GM21526 (cell line): ENCODE measurements at regions not wholly inside any gene's neighbourhood (a gene's known extent, or its start where the extent isn't known, plus 50 kb on each side); places are given as distances from the start of the nearest gene placed in this dataset.

Experiments used
- ATAC-seq: cut with Tn5 transposase; IDR thresholded peaks from one replicate; pipeline ENCODE4 v1.9.1; 2021; ENCODE audit warnings: moderate library complexity; ENCODE audit not compliant: unreplicated experiment, low FRiP score

DNA sequence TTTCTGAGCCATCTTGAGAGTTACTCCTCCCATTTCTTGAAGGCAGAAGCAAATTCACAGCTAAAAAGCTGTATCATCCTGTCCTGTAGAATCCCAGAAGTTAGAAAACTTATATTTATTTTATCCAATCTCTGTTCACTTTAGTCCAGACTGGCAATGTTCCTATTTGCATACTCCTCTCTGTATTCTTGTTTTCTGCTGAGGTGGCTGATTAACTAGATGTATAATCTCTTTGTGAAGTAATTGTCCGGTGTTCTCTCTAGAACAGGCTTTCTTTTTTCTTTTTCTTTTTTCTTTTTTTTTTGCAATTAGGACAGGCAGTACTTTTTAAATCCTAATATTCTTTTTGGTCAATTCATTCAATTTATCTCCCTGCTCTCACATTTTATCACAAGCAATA lies 411.0 kb downstream of the KCNJ3 start:
- ATAC-seq, result no peak

DNA sequence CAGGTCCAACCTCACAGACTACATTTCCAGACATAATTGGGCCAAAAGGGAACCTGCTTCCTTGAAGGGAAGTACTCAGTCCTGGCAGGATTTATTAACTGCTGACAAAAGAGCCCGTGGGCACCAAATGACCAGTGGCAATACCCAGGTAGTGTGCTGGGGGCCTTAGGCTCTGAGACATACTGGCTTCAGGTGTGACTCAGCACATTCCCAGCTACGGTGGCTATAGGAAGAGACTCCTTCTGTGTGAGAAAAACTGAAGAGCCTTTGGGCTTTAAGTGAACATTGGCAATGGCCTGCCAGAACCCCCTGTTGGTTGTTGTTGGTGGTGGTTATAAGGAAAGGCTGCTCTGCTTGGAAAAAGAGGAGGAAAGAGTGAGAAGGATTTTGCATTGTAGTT lies 401.8 kb downstream of the KCNJ3 start:
- no peak for ATAC-seq

GRCh38 chr2:155099784-155100183 lies 401.3 kb downstream of the KCNJ3 start:
- ATAC-seq, result no peak

DNA sequence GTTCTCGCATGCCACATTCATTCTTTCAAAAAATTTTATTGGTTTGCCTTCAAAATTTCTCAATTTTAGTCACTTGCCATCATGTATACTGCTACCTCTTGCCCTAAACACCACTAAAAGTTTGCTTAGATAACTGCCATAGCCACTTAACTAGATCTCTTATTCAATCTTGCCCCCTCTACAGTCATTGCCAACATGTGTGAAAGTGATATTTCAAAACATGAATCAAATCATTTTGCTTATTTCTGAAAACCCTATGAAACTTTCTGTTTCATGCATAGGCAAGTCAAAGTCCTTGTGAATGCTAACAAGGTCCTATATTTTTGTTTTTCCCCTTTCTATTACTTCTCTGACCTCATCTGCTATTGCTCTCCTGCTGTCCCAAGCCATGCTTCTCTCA lies 397.1 kb downstream of the KCNJ3 start:
- no peak for ATAC-seq

GRCh38 chr2:155080373-155080772 lies 381.9 kb downstream of the KCNJ3 start:
- no peak for ATAC-seq

GRCh38 chr2:155070489-155070888 lies 372.0 kb downstream of the KCNJ3 start:
- ATAC-seq, result no peak

DNA sequence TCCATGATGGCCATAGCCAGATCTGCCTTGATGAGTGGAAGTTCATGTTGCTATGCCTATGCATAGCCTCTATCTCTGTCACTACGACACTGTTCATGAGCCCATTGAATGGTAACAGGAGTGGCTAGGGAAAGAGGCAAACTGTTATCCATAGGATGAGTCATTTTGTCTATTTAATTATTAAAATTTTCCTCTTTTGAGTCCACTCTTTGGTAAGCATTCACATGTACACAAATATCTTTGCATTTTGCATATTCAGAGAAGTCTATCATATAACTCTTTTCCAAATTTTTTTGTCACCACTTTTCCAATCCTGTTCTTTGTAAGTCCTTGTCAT lies 364.4 kb downstream of the KCNJ3 start:
- no peak for ATAC-seq

DNA sequence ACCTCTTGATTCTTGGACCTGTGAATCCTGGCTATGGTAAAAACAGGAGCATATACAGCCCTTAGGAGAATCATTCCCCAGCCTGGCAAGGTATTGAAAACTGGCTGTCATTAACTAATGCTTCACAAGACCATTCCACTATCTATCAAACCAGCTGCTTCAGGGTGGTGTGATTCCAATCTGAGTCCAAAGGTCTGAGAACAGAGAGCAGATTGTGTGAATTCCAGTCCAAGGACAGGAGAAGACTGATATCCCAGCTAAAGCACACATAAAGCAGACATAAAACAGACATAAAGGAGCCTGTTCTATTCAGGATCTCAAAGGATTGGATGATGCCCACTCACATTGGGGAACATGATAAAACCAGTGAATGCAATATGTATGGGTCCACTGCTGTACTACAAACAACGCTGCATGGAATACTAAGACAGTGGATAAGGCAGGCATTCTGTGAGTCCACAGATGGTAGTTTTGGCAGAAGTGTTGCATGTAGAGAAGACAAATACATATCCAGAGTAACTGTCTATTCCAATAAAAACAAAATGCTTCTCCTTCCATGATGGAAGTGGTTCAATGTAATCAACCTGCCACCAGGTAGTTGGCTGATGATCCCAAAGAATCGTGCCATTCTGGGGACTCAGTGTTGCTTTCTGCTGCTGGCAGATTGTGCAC lies 363.9 kb downstream of the KCNJ3 start:
- ATAC-seq, result no peak

DNA sequence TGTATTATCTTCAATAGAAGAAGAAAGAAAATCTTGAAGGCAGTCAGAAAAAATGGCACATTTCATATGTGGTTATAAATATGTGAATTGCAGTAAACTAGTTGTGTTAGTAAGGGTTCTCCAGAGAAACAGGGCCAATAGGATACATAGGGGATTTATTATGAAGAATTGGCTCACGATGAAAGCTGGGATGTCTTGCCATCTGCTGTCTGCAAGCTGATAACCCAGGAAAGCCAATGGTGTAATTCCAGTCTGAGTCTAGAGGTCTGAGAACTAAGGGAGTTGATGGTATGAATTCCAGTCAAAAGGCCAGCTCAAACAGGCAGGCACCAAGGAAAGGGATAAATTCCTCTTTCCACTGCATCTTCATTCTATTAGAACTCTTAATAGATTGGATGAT lies 362.4 kb downstream of the KCNJ3 start:
- ATAC-seq, result no peak

- ATAC-seq, result no peak
These were observed 356.2 kb downstream of the KCNJ3 start for GRCh38 chr2:155054712-155055111.

DNA sequence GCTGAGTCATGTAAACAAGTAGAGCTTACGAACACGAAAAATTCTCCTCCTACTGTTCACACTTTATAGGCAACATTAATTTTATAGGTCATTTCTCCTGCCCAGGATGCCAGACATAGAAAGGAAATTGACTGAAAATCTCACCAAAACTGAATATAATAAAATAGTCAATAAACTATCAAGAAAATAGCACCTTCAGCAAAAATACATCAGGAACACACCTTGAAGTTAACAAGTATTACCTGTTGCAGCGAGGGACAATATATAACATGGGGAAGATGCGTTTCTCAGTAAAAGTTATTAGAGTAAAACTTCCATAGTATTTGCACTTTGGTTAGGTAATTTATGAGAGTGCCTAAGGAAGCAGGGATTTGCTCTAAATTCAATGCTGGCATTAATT lies 344.6 kb downstream of the KCNJ3 start:
- ATAC-seq, result no peak

GRCh38 chr2:155035308-155035707 lies 336.8 kb downstream of the KCNJ3 start:
- ATAC-seq, result no peak

GRCh38 chr2:155033652-155034051 lies 335.2 kb downstream of the KCNJ3 start:
- ATAC-seq, result no peak

GRCh38 chr2:155030296-155030695 lies 331.8 kb downstream of the KCNJ3 start:
- no peak for ATAC-seq

DNA sequence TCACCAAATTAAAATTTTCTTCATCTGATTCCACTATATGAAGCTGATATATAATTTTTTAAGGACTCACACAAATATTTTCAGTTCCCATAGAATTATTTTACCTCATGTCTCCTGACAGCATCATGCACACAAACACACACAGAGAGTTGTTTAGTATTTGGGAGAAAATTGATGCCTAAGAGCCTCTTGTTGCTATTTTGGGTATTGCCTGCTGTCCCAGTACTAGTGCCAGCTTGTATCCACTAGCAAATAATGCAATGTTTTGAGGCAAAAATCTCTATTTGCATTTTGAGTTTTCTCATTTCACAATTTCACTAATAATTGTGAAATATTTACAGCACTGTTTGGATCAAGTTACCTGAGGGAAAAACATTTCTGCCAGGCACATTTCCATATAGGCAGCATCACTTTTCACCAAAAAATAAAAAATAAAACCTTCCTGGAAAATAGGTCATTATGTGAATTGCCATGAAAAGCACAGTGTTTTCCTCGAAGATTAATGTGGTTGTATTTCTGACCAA lies 328.2 kb downstream of the KCNJ3 start:
- no peak for ATAC-seq

GRCh38 chr2:155023674-155024073 lies 325.2 kb downstream of the KCNJ3 start:
- no peak for ATAC-seq

GRCh38 chr2:155022531-155022930 lies 324.0 kb downstream of the KCNJ3 start:
- no peak for ATAC-seq

GRCh38 chr2:155021618-155022017 lies 323.1 kb downstream of the KCNJ3 start:
- no peak for ATAC-seq

- ATAC-seq, result no peak
These were observed 321.8 kb downstream of the KCNJ3 start for GRCh38 chr2:155020246-155020645.

DNA sequence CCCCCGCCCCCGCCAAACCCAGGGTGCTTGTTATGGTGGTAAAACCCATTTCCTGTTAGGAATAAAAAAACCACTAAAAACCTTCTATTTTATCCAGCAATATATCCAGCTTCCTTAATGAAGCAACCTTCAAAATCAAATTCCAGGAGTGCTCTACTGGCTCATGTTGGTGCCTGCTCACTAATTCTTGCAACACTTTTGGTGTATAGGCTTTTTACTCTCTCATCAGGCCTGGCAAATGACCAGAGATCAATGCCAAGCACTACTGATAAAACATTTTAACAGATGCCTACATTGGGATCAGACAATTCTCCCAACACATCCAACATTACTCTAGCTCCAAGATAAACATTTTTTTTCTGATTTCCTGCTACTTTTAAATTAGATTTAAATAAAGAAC lies 312.4 kb downstream of the KCNJ3 start:
- ATAC-seq, result no peak

DNA sequence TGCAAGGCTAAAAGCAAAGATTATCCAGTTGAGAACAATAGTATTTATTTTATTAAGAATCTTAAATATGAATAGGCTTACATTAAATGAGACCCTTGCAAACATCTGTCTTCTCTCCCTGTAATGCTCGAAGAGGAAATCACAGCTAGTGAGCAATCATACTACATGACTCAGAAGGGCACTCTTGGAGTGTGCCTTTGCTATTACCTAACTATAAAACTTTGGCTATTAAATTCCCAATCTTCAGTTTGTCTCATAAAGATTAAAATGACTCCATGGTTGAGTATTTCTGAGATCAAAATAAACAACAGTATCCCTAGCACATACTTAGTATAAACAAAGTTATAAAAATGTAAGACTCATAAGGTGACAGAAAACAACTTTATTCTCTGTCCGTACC lies 296.9 kb downstream of the KCNJ3 start:
- ATAC-seq, result no peak

- ATAC-seq, result no peak
These were observed 294.3 kb downstream of the KCNJ3 start for GRCh38 chr2:154992826-154993225.

DNA sequence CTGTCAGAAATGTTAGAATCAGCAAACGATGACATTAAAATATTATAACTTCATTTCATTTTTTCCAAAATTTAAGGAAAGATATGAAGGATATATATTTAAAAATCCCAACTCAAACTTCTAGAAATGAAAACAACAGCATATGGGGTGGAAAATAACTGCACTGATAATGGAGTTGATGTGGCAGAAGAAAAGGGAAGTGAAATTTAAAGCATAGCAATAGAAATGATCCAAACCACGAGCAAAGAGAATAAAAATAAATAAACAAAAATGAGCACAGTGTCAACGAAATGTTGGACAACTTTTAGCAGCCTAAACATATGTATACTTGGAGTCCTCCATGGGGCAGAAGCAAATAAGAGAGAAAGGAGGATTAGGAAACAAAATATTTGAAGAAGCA lies 280.2 kb downstream of the KCNJ3 start:
- ATAC-seq, result peak; percentile 68
